ENCODE measurements at regions not wholly inside any gene's neighbourhood (a gene's known extent, or its start where the extent isn't known, plus 50 kb on each side); places are given as distances from the start of the nearest gene placed in this dataset.

DNA sequence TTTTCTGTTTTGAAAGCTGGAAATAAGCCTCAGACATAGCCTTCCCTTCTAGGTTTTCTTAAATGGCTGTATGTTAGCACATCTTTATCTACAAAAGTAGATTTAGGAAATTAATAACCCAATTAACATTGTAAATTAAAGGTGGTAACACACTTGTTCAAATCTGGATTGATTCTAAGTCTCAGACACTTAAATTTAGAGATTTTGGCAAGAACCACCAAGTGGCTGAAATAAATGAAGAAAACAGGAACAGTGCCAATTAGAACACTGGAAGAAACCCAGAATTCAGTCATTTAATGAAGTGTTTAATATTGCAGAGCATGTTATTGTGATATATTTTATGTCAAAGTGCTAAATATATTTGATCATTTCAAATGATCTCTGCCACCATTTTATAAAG is 628.2 kb downstream of the USP25 start:
- DNase-seq (ENCODE audit: low read depth in 2 of 2), result no peak

GRCh38 chr21:16358784-16359183 is 629.0 kb downstream of the USP25 start:
- DNase-seq (ENCODE audit: low read depth in 2 of 2), result no peak

GRCh38 chr21:16363100-16363499 is 633.3 kb downstream of the USP25 start:
- DNase-seq (ENCODE audit: low read depth in 2 of 2), result no peak

DNA sequence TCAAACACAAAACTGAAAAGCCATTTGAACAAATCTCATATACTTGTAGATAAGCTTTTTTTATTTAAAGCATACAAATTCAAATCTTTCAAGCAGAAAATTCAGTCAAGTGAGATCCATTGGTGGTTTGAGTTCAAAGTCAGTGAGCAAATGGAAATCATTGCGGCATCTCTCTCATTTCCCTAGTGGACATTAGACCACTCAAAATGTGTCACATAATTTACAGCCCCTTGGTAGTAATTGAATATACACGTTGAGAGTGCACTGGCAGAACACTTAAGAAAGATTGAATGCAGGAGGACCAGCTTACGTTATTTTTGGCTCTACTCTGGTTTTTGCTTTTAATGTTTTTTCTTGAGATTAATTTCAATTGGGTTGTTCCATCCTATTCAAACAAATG is 633.7 kb downstream of the USP25 start:
- no peak for DNase-seq (ENCODE audit: low read depth in 2 of 2)

DNA sequence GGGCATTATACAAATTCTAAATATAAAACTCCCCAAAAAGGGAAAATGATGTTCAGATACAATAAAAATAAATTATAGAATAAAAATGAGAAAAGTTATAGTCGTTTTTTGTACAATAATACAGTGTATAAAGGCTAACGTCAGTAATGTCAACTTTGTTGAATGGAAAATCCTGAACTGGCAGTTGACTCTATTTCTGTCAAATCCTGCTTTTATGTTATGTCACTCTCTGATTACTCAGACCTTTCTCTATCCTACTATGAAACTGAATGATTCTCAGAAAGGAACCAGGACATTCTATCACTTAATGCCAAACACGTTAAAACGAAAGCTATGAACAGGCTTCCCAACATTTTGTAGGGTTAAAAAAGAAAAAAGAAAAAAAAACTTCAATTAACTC is 636.4 kb downstream of the USP25 start:
- DNase-seq (ENCODE audit: low read depth in 2 of 2), result no peak

DNA sequence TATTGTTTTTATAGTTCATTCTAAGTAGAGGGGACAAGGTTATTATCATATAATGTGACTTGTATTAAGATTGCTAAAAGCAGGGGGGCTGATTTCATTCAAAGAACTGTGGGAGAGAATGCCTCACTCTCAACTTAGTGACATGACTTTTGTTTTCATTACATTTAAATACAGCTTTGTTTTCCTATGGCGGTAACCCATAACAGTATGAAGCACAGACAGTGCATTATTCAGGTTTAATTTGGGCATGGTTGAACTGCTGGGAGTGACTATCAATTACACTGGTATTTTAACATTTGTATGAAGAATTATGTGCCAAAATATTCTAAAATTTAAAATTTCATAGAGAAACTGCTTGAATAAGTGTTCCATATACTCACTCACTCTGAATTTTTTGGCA is 637.3 kb downstream of the USP25 start:
- DNase-seq (ENCODE audit: low read depth in 2 of 2), result no peak

GRCh38 chr21:16370186-16370585 is 640.4 kb downstream of the USP25 start:
- DNase-seq (ENCODE audit: low read depth in 2 of 2), result no peak

- no peak for DNase-seq (ENCODE audit: low read depth in 2 of 2)
These were observed 642.8 kb downstream of the USP25 start for GRCh38 chr21:16372586-16372985.

- DNase-seq (ENCODE audit: low read depth in 2 of 2), result no peak
These were observed 646.9 kb downstream of the USP25 start for GRCh38 chr21:16376673-16377072.

GRCh38 chr21:16377120-16377658 is 647.4 kb downstream of the USP25 start:
- DNase-seq (ENCODE audit: low read depth in 2 of 2), result no peak

- DNase-seq (ENCODE audit: low read depth in 2 of 2), result no peak
These were observed 648.1 kb downstream of the USP25 start for GRCh38 chr21:16377857-16378256.

GRCh38 chr21:16378525-16378924 is 648.7 kb downstream of the USP25 start:
- no peak for DNase-seq (ENCODE audit: low read depth in 2 of 2)

DNA sequence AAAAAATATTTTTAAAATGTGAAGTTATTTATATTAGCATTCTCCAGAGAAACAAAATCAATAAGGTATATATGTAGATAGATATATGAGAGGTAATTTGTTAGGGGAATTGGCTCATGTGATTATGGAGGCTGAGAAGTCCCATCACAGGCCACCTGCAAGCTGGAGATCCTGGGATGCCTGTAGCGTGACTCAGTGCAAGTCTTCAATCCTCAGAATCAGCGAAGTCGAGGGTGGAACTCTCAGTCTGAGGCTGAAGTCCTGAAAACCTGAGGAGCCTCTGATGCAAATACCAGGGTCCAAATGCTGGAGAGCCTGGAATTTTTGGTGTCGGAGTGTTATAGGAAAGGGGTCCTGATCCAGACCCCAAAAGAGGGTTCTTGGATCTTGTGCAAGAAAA is 658.5 kb downstream of the USP25 start:
- no peak for DNase-seq (ENCODE audit: low read depth in 2 of 2)

DNA sequence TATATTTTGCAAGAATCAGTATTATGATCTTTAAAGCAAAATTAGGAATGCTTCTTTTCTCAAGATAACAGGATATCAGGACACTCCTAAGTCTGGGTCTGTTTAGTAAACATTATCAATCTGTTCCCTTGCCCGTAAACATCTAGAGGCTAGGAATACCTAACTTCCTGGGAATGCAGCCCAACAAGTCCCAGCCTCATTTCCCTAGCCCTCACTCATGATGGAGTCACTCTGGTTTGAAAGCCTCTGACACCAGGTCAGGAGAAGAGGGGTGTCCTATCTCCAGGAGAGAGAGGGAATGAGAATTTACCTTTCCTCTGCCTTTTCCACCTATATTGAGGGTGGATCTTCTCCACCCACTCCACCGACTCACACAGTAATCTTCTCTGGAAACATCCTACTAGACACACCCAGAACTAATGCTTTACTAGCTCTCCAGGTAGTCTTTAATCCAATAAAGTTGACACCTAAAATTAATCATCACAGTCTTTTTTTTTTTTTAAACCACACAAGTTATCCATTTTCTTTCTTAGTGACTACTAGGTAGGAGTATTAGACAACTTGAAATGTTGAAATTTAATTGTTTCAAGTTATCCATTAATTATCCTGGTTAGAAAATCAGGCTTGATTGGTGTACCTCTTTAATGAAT is 659.3 kb downstream of the USP25 start:
- no peak for DNase-seq (ENCODE audit: low read depth in 2 of 2)

GRCh38 chr21:16389643-16390042 is 659.9 kb downstream of the USP25 start:
- no peak for DNase-seq (ENCODE audit: low read depth in 2 of 2)

DNA sequence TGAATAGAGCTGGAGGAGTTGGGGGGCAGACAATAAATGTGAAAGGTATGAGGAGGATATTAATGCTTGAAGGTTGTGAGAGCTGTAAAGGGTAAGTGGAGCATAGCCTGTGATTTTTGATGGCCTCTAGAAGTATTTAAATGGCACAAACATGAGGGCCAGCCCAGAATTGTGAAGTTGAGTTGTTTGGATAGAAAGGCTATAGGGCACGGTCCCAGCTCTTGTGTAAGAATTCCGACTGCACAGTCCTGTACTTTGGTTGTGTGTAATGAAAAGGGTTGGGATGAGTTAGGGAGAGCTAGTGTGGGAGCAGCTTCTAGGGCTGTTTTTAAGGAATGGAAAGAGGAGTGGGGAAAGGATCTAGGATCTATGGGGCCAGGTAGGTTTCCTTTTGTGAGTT is 665.5 kb downstream of the USP25 start:
- no peak for DNase-seq (ENCODE audit: low read depth in 2 of 2)

DNA sequence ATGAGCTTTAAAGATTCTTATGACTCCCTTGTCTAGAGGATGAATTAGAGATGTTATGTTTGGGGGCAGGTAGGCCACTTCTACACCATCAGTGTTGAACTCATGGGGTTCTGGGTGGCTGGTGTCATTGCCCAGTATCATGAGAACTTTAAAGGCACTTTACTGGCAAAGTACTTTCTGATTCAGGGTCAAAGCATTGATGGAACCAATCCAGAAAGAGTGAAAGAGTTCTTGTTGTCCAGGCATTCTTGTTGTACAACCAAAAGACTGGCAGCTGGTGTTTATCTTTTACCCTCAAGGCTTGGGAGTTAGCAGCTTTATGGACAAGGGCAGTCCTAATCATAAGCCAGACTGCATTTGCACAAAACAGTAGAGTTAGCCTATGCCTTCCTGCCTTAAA is 673.0 kb downstream of the USP25 start:
- no peak for DNase-seq (ENCODE audit: low read depth in 2 of 2)

DNA sequence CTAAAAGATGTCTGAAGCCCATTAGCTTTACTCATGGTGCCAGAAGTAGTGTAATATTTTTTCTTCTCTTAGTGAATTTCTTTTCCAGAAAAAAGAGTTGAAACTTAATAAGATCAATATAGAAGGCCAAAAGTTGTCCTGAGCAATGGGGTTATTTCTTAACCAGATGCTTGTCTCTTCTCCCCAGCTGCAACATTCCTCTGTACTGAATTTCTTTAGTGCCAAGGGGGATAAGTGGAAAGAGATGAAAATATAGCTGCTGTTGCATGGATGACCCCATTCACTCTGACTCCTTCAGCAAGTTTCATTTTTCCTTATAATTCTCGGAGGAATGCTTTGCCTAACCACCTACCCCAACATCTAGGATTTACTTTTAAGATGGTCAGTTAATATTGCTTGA is 675.0 kb downstream of the USP25 start:
- DNase-seq (ENCODE audit: low read depth in 2 of 2), result no peak

DNA sequence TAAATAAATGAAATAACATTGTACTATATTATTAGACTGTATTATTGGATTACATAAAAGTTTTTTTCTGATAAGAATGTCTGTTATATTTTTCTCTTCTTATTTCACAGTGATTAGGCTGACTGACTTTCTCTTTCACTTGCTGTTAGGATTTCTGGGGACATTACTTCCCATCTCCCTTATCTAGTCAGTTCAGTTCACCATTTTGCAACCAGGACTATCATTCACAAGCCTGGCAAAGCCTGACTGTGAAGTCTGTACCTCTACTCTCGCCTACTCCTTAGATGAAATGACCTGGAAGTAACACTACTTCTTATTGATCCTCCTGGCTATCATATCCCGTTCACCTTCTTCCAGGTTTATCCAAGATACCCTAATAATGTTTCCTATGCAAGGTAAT is 676.6 kb downstream of the USP25 start:
- DNase-seq (ENCODE audit: low read depth in 2 of 2), result no peak

- no peak for DNase-seq (ENCODE audit: low read depth in 2 of 2)
These were observed 677.8 kb downstream of the USP25 start for GRCh38 chr21:16407403-16408240.

- DNase-seq (ENCODE audit: low read depth in 2 of 2), result no peak
These were observed 678.5 kb downstream of the USP25 start for GRCh38 chr21:16408280-16408679.

- DNase-seq (ENCODE audit: low read depth in 2 of 2), result no peak
These were observed 679.6 kb downstream of the USP25 start for GRCh38 chr21:16409352-16409751.

DNA sequence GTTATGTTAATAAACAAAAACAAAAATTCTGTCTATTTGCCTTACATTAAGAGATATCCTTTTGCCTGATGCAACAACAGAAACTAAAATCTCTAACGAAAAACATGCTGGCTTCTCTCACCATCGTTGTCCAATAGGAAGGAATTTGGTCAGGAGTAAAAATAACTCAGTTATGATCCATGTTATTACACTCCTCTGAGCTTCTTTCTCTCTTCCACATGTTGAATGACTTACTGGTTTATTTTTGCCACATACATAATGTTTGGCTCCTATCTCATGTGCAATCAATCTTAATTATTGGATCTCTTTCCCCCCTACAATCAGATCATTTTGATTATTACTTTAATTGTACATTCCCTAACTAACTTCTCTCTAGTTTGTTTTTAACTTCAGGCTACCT is 688.4 kb downstream of the USP25 start:
- DNase-seq (ENCODE audit: low read depth in 2 of 2), result no peak
